SIG-M5 treated with dmso at 0.1 percent for 504 hours (cell line): ENCODE measurements at regions not wholly inside any gene's neighbourhood (a gene's known extent, or its start where the extent isn't known, plus 50 kb on each side); places are given as distances from the start of the nearest gene placed in this dataset.

Source experiments
- DNase-seq: peaks from one replicate; lab custom pipeline; 2025; ENCODE audit not compliant: unreplicated experiment; lab: John Stamatoyannopoulos, UW

DNA sequence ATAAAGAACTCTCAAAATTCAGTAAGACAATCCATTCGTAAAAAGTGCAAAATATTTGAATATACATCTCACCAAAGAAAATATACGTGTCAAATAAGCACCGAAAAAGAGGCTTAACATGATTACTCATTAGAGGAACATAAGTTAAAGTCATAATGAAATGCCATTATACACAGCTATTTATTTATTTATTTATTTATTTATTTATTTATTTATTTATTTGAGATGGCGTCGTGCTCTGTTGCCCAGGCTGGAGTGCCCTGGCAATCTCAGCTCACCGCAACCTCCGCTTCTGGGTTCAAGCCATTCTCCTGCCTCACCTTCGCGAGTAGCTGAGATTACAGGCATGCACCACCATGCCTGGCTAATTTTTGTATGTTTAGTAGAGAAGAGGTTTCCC lies 203.6 kb upstream of the UBASH3B start:
- no peak for DNase-seq

DNA sequence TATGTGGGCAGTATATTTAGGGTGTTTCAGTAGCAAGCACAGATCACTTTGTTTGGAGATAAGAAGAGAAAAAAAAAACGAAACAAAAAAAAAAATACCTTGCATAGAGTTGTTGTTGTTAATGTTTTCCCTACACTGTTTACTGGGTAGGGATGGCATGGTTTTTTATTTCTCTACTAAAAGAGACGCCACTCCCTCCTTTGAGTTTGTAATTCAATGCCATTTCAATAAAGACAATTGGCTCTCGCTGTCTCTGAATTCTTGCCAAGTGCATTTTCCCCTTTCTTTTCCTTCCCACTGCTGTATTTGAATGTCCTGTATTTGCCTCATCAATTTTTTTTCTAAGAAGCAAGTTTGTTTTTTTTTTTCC lies 213.9 kb upstream of the UBASH3B start:
- no peak for DNase-seq

DNA sequence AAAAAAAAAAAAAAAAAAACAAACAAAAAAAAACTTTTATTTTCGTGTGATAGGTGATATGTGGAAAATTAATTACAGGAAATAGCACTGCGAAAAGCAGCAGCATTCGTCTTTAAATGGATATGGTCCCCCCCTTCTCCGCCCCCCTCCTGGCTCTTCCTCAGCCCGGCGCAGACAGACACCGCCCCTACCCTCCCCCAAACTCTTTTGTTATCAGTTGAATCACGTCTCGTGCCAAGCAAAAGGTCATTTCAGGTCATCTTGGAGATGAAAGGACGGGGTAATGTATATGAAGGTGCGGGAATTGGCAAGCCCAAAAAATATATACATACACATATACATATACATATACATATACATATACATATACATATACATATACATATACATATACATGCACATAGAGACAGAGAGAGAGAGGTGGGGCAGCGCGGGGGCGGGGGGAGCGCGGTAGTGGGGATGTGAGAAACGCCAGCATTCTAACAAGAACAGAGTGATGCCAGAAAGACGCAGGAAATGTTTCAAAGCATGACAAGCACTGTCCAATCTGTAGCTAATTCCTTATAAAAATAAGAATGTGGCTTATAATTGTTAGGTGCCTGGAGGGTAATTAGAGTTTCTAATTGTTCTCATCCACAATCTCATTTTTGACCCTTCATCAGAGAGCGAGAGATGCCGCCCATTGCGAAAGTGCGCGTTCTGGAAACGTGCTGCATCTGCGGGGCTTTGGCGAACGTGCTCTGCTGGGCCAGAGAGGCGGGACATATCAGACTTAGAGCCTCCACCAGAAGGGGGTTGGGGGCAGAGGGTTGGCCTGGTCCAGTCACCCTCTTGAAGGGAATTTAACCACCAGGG lies 214.5 kb upstream of the UBASH3B start:
- no peak for DNase-seq

DNA sequence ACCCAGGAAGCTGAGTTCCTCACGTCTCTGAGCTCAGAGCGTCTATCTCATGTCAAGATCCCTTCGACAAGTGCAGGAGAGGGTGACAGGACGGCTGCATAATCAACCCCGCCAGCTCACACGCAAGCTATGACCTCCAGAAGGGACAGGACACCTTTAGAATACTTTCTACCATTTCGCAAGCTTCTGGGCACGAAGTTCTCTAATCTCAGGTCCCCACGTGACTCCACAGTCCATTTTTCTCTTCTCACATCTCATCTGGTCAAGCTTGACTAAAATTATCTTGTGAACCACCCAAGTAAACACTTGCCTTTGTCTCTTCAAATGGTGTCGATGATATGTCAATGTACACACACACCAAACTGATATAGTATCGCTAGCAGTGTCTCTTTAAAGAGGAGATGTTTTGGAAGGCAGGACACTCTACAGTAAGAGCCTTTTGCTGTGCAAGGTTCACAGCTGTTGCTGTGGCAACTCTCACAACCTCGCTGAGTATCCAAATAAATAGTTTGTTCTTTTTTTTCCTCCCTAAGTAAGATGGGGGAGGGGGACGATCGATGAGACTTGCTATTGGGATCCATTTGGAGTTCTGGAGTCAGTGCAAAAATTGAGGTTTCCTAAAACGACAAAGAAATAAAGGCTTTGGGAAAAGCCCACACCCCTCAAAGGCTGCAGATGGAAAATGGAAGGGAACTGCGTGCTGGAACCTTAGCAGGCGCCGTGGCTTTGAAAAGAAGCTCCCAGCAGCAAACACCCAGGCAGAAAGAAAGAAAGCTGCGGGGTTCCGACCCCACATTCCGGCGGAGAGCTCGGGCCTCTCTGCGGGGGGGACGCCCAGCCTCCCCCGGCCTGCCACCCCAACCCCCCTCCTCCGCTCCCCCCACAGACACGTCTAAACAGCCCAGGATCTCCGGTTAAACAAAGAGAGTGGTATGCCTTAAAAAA lies 215.4 kb upstream of the UBASH3B start:
- no peak for DNase-seq

DNA sequence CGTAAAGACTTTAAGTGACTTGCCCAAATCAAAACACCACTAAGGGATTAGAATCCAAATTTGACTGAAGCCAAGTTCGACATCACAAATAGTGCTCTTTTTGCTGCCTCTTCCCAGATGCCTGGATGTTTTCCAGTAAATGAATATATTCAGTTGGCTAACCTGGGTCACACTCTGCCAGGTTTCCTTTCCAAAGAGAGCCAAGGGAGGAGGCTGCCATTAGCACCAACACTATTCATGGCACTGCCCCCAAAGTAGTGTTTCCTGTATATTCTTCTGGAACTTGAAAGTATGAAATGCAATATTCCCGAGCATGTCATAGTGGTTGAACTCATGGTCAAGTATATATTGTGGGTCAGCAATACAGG lies 219.3 kb upstream of the UBASH3B start:
- DNase-seq, result no peak

DNA sequence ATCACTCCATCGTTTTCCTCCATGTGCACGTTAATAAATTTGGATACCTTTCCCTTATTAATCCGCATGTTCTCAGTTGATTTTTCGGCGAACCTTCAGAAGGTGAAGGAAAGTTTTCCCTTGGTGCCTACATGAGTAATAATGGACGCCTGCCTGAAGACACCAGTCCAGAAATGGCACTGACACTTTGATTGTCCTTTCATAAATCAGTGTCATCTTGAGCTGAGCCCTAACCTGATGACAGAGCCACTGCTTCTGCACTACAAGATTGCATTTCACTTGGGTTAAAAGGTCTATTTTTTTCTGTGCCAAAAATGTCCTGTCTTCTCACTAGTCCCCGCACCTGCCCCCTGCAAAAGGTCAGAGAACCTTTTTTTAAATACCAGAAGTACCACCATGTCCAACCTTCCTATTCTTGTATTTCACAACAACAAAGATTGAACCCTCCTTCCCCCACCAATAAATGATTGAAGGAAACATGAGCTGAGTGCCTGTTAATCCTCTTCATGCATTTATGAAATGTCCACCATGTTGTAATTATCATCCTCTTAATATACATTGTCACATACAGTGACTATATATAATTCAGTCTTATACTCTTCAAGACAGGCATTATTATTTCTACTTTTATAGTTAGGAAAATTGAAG lies 219.9 kb upstream of the UBASH3B start:
- DNase-seq, result no peak

DNA sequence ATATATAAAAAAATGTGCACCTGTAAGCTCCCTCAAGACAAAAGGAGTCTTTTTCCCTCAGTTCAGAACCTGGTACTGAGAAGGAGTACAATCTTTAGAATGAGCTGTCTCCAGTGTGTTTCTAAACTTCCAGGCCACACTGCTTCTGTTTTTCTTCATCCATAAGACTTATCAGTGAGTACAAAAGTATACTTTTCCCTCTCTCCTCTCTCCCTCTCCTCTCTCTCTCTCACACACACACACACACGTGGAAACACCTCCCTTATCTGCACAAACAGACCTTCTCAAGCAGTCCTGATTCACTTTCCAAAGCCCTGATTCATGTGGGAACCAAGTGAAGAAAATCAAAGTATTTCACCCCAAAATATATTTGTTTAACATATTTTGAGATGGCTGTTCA lies 220.7 kb upstream of the UBASH3B start:
- DNase-seq, result no peak

DNA sequence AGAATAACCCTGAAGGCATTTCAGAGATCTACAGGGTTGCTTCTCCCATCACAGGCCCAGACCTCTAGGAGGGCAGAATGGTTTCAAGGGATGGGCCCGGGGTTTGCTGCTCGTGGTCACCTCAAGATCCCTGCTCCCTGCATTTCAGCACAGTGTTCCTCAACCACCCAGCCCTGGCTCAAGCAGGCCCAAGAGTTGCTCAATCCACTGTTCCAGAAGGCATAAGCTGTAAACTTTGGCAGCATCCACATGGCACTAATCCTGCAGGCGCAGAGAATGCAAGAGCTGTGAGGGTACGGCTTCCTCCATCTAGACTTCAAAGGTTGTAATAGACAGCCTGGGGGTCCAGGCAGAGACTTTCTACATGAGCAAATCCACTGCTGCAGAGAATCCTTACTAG lies 225.0 kb upstream of the UBASH3B start:
- no peak for DNase-seq

DNA sequence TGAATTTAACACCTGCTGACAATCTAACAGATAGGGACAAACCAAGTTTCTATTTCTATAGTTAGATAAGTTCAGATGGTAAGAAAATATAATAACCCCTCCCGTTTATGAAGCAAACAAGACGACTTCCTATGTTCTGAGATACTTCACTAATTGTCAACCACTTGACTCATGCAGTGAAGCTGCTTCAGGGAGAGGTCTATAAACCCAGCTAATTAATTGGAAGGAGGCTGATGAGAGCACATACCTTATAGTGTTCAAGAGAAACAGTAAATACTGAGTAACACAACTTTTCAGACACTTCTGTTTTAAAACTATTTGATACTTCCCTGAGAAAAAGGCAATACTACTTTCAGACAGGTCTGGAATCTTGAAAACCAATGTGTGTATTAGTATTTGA lies 229.4 kb upstream of the UBASH3B start:
- no peak for DNase-seq

DNA sequence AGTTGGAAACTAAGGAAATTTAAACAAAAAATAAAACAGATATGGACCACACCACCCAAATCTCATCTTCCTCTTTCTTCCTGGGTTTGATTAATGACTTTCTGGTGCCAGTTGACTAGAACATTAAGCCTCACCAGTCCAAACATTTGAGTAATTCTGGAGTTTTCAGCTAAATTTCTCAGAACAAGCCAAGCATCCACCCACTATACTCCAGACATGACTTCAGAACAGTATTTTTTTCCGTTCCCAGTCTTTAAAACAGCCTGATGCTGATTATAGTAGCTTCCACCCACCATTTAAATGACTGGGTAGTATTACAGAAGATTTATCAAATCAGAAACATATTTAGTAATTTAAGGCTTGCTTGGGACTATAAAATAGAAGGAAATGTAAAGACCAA lies 230.9 kb upstream of the UBASH3B start:
- no peak for DNase-seq

DNA sequence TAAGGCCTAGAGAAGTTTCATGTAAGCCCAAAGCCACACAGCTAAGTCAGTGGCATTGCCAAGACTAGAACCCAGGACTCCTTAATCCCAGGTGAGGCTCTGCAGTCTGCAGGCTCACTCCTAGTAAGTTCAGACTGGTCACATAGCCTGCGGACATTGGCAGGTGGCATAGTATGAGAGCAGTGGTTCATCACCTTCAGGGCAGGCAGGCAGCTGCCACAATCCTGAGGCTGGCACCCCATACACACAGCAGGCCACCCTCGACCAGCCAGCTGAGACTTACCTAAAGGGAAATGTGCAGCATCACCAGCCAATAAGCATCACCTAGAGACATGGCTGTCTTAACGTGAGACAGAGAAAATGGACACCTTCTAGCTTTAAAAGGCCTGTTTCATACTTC lies 231.6 kb upstream of the UBASH3B start:
- no peak for DNase-seq

DNA sequence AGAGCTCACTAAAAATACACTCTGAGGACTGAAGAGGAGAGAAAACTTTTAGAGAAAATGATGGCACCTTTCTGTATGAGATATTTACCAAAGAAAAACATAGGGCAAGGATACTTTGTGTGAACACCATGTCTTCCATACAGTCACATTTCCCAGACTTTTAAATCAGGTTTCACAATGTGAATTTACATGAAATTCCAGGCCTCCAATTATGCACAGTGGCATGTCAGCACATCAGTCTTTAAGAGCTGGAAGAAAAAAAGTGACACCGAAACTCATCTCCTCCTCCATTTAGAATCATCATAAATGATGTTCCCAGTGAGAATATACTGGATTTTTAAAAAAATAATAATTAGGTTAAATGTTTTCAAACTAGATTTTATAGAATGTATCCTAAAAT lies 232.2 kb upstream of the UBASH3B start:
- no peak for DNase-seq

DNA sequence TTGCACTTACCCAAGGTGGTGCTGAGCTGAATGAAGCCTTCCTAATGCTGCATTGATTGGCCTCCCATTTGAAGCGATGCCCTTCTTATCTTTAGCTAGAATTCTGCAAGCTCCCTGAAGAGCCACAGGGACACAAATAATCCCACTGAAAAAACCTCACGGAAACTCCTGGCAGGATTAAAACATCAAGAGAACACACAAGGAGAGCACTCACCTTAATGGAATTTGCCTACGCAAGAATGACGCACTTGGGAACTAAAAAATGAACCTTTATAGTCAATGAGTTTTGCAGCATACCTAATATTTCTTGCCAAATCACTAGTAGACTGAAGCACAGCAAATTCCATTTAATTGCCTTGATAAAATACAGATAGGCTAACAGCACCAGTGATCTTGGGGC lies 232.8 kb upstream of the UBASH3B start:
- no peak for DNase-seq

DNA sequence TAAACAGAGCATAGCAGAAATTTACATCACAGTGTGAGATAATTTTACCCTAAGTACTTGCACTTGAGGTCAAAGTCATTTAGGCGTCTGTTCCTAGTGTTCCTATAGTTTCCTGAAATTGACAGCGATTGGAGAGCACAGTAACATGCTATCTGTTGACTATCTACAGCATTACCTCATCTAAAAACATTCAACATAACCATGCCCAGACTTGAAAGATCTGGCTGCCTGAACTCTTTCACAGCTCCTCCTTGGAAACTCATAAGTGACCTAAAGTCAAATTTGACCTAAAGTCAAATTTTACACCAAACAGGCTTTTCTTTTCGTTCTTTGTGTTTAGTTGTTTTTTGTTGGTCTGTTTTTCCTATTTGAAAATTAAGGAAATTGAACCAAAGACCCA lies 233.8 kb upstream of the UBASH3B start:
- DNase-seq, result no peak

DNA sequence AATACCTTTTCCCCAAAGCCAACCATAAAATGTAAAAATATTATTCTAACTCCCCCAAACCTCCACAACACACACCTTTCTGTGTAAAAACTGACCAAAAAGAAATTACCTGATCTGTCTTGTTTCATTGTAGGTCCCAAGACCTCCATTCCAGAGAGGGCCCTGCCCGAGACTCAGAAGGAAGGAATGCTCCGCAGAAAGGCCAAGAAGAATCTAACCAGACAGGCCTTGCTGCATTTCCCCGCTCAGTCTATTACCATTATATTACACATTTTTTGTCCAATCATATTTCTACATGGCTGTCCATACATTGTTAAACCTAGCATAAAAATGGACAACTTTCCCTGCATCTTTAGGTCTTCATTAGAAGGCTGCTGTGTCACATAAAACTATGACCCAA lies 237.5 kb upstream of the UBASH3B start:
- no peak for DNase-seq

DNA sequence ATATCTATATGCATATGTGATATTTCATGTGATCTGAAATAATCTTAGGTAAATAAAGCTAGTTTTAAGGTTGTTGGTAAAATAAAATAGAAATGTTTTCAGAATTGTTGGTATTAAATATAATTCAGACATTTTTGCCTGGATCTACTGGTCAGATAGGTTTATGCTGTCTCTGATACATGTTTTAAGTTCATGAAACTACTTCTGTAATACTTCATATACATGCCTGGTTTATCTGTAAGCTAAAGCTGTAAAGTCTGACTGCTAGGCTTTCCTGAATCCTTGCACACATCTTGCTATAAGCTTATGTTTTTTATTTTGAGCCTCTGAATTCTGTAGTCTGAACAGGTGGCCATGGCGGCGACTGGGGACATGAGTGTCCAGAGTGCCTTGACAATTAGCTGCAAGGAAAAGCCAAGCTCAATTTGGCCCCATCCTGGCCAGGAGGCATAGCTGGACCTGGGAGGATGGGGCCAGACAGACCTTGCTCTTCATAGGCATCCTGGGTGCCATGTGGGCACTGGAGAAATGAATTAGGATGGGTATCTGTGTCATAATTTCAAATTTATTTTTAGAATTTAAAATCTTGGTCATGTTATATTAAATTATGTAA lies 241.0 kb upstream of the UBASH3B start:
- DNase-seq, result no peak

DNA sequence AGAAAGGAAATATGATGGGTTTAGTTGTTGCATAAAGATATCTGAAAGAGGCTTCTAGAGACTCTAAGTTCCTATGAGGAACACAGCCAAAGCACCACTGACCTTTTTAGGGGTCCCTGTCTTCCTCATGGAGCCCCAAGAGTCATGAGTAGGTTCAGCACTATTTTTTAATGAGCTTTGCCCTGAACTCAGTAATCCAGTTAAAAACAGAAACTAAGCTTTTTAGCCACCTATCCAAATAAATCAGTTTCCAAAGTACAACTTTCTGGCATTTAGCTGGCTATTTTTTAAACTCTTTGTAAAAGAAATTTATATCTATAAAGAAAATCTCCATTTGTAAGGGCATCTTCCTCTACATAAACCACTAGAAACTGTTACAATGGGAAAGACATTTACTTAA lies 241.8 kb upstream of the UBASH3B start:
- no peak for DNase-seq

DNA sequence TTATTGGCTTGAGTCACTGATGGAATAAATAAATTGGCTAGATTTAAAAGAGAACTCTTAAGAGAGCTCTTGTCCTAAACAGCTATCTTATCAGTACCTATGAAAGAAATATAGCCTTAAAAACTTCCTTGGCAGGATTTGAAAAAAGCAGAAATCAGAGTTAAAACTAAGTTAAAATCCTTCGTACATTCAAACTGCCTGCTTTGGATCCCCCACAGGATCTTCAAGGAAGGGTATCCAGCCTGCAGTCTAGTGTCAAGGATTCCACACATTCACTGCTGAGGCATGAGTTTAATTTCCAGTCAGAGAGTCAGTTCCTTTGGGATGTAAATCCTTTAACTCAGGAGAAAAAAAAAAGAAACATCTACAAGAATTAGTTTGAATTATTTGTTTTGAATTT lies 242.9 kb upstream of the UBASH3B start:
- no peak for DNase-seq

DNA sequence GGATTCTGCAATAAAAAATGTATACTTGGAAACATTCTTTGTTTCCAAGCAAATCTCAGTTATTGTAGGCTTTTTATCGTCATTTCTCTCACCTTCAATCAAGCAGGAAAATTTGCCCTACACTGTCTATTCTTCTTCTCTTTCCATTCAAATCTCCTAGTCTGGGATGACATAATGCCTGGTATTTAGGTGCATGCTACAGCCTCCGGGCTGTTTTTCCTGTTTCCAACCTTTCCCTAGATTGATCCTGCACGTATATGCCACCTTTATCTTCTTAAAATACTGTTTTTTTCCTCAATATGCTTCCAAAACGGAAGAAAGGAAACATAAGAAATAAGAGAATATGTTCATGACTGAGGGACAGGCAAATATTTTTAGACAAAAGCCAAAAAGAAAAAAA lies 249.1 kb upstream of the UBASH3B start:
- DNase-seq, result no peak

DNA sequence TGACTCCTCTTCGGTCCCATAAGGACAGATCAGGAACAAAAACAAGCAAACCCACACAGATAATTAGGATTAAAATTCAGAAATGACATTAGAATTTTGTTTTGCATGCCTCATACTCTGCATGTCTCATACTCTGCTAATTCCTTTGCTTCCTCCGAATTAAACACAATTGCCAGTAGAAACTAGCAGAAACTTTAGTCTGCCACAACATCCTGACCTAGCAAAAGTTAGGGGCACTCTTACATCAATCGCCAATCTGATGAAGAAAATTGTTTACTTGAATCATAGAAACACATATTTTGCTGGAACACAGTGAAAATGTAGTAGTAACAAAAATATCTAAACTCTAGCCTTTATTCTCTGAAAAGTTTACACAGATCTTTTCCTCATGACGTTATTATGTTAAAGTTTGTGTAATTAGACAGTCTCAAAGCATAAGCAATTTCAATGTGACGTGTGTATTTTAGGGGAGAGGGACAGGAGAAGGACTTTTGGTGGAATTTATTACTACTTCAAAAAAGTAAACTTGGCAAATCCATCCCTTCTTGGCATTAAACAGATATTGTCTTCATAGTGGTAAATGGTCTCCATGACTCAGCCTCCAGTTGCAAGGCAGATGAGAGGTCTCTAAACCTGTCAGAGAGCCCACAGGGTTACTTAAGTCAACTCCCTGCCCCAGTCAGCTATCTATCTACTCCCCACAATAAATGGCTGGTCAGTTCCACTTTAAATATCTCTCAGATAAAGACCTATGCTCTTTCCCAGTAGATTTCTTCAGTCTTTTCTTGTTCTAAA lies 249.8 kb upstream of the UBASH3B start:
- DNase-seq, result no peak

DNA sequence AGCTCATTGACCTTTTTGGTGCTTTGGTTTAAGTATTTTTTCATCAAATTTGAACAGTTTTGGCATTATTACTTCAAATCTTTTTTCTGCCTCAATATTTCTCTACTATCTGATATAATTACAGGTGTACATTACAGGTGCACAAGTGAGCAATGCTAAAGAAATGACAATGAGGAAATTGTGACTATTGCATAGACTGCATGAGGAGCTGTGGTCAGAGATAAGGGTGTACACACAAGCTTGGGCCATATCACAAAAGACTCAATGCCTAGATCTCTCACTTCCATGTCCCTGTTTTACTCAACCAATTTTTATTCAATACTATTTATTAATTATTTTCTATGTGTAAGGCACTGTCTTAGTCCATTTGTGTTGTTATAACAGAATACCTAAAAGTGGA lies 251.0 kb upstream of the UBASH3B start:
- no peak for DNase-seq
